ENCODE measurements at regions not wholly inside any gene's neighbourhood (a gene's known extent, or its start where the extent isn't known, plus 50 kb on each side); places are given as distances from the start of the nearest gene placed in this dataset.

DNA sequence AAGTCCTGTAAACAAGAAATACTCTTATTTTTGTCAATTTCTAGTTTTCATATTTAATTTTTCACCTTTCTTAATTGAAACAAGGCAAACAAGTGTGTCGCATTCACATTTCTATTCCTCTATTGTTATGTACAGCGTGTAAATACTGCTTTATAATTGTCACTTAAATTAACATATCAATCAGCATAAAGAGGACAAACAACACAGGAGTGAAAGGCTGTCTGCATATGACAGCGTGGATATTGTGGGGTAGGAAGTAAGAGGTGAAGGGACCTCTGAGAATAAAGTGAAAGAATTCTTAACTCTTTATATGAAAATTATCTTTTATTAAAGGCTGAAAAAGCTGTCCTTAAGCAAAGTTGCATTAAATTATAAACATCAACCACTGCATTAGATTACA lies 797.9 kb upstream of the COBL start:
- no peaks in the 10 kb centered on the region for H3K36me3 ChIP-seq
- no peaks in the 10 kb centered on the region for H3K27me3 ChIP-seq
- H3K27ac ChIP-seq: no peak overlapping the region
- H3K4me3 ChIP-seq: no peak overlapping the region
- H3K9me3 ChIP-seq: no peaks in the 10 kb centered on the region
- TF ChIP-seq, protein P1, sequence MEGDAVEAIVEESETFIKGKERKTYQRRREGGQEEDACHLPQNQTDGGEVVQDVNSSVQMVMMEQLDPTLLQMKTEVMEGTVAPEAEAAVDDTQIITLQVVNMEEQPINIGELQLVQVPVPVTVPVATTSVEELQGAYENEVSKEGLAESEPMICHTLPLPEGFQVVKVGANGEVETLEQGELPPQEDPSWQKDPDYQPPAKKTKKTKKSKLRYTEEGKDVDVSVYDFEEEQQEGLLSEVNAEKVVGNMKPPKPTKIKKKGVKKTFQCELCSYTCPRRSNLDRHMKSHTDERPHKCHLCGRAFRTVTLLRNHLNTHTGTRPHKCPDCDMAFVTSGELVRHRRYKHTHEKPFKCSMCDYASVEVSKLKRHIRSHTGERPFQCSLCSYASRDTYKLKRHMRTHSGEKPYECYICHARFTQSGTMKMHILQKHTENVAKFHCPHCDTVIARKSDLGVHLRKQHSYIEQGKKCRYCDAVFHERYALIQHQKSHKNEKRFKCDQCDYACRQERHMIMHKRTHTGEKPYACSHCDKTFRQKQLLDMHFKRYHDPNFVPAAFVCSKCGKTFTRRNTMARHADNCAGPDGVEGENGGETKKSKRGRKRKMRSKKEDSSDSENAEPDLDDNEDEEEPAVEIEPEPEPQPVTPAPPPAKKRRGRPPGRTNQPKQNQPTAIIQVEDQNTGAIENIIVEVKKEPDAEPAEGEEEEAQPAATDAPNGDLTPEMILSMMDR (IDR thresholded peaks at IDR 0.05): no peak
- TF ChIP-seq POLR2A (IDR thresholded peaks at IDR 0.05): no peak
- no peak for TF ChIP-seq POLR2AphosphoS5 (IDR thresholded peaks at IDR 0.05)
- intact Hi-C loops (cut with DNase I; ENCODE audit: low total_unique reads): no loop called here
- no peaks in the 10 kb centered on the region for H3K4me1 ChIP-seq
- DNase-seq (ENCODE audit: low spot score in 2 of 2): no peak

DNA sequence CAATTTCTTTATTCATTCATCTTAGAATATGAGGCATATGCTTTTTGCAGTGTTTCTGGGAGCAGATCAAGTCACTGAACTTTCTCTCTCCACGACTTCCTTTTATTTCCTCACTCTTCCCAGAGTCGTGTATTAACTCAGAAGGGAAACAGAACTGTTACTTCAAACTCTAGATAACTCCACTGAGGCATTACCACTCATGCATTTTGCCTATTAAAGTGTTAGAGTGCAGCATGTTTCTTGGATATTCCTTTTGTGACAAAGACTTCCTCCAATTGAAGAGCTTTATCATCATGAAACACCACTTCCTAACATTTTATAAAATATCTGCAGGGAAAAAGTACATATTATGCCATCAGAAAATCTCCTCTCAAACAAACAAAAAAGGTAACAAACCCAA lies 797.4 kb upstream of the COBL start:
- Histone ChIP-seq H3K36me3 (no peaks in the 10 kb centered on the region), H3K4me1 (no peaks in the 10 kb centered on the region), H3K27ac (no peak overlapping the region), H3K4me3 (no peak overlapping the region), H3K9me3 (no peaks in the 10 kb centered on the region), H3K27me3 (no peaks in the 10 kb centered on the region)
- TF ChIP-seq, protein P1 (IDR thresholded peaks at IDR 0.05): no peak
- TF ChIP-seq POLR2AphosphoS5 (IDR thresholded peaks at IDR 0.05): no peak
- TF ChIP-seq POLR2A (IDR thresholded peaks at IDR 0.05): no peak
- no peak for DNase-seq (ENCODE audit: low spot score in 2 of 2)
- intact Hi-C loops (cut with DNase I; ENCODE audit: low total_unique reads): no loop called here

DNA sequence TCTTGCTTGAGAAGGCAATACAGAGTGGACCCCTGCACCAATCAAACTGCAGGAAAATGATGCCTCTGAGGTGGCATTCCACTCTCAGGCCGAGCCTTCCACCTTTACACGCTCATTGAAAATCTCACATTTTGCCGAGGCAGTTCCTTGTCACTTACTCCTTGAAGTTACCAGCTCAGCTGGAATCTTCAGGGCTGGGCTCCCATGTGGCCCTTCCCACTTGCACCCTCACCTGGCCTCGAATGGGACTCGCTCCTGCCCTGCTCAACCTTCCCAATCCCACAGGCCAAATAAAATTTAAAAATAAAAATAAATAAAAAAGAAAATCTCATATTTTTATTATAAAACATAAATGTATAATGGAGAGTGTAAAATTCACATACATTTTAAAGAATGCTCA lies 790.7 kb upstream of the COBL start:
- TF ChIP-seq, protein P1 (IDR thresholded peaks at IDR 0.05): no peak
- TF ChIP-seq POLR2AphosphoS5 (IDR thresholded peaks at IDR 0.05) (no peak), POLR2A (IDR thresholded peaks at IDR 0.05) (no peak)
- Histone ChIP-seq H3K4me3 (no peak overlapping the region), H3K9me3 (peaks cover 0 to 10% of the 10 kb centered on the region in 2 donors), H3K36me3 (no peaks in the 10 kb centered on the region), H3K4me1 (no peaks in the 10 kb centered on the region), H3K27ac (no peak overlapping the region), H3K27me3 (no peaks in the 10 kb centered on the region)
- no peak for DNase-seq (ENCODE audit: low spot score in 2 of 2)
- intact Hi-C loops (cut with DNase I; ENCODE audit: low total_unique reads): no loop called here

DNA sequence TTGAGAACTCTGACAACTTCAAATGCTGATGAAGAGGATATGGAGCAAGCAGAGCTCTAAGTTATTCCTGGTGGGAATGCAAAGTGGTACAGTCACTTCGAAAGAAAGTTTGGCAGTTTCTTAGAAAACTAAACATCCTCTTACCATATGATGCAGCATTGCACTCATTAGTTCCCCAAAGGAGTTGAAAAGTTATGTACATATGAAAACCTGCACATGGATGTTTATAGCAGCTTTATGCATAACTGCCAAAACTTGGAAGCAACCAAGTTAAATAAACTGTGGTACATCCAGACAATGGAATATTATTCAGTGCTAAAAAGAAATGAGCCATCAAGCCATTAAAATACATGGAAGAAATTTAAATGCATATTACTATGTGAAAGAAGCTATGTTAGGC lies 779.3 kb upstream of the COBL start:
- no peak for TF ChIP-seq POLR2A (IDR thresholded peaks at IDR 0.05)
- TF ChIP-seq POLR2AphosphoS5 (IDR thresholded peaks at IDR 0.05): no peak
- TF ChIP-seq, protein P1 (IDR thresholded peaks at IDR 0.05): no peak
- Histone ChIP-seq H3K27ac (no peak overlapping the region), H3K9me3 (peaks cover 4 to 15% of the 10 kb centered on the region in 2 donors), H3K36me3 (no peaks in the 10 kb centered on the region), H3K4me1 (no peaks in the 10 kb centered on the region), H3K27me3 (no peaks in the 10 kb centered on the region), H3K4me3 (no peak overlapping the region)
- DNase-seq (ENCODE audit: low spot score in 2 of 2): no peak
- intact Hi-C loops (cut with DNase I; ENCODE audit: low total_unique reads): no loop called here

DNA sequence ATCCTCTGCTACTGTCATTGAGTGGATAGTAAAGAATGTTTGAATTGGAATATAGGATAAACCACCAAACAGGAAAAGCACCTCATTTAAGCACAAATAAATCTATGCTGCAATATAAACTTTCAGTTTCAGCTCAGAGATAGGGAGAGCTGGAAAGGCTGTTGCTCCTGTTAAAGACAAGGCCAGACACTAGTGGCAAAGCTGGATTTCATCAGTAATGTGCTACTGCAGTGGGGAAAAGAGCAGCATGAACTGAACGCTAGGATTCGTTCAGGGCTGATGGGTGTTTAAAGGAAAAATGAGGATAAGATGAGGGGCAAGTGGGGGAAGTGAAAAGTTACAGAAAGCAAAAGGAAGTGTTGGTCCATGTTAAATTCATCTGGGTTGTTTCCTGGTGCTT lies 775.4 kb upstream of the COBL start:
- no peak for DNase-seq (ENCODE audit: low spot score in 2 of 2)
- Histone ChIP-seq H3K9me3 (peaks cover 4 to 9% of the 10 kb centered on the region in 2 donors), H3K4me3 (no peak overlapping the region), H3K27me3 (peaks cover 0 to 12% of the 10 kb centered on the region in 2 donors), H3K27ac (no peak overlapping the region), H3K4me1 (no peaks in the 10 kb centered on the region), H3K36me3 (no peaks in the 10 kb centered on the region)
- TF ChIP-seq POLR2A (IDR thresholded peaks at IDR 0.05) (no peak), POLR2AphosphoS5 (IDR thresholded peaks at IDR 0.05) (no peak)
- TF ChIP-seq, protein P1 (IDR thresholded peaks at IDR 0.05): no peak
- intact Hi-C loops (cut with DNase I; ENCODE audit: low total_unique reads): no loop called here

Measured in breast epithelium (tissue), 4 donors.